GM18861 (cell line): ENCODE measurements at regions not wholly inside any gene's neighbourhood (a gene's known extent, or its start where the extent isn't known, plus 50 kb on each side); places are given as distances from the start of the nearest gene placed in this dataset.

Experiments
- ATAC-seq: cut with Tn5 transposase; IDR thresholded peaks from one replicate; pipeline ENCODE4 v1.9.1; 2021; ENCODE audit not compliant: unreplicated experiment

GRCh38 chr11:106451228-106451922, 373.9 kb downstream of the AASDHPPT start:
- ATAC-seq: no peak

- ATAC-seq: no peak
Observed at GRCh38 chr11:106456647-106457046, 379.2 kb downstream of the AASDHPPT start.

GRCh38 chr11:106457727-106458126, 380.3 kb downstream of the AASDHPPT start:
- no peak for ATAC-seq

- no peak for ATAC-seq
Observed at GRCh38 chr11:106459135-106459534, 381.7 kb downstream of the AASDHPPT start.

GRCh38 chr11:106461148-106461691, 383.8 kb downstream of the AASDHPPT start:
- ATAC-seq: no peak

- no peak for ATAC-seq
Observed at GRCh38 chr11:106461839-106462545, 384.5 kb downstream of the AASDHPPT start.

- ATAC-seq: no peak
Observed at GRCh38 chr11:106463154-106463553, 385.7 kb downstream of the AASDHPPT start.

GRCh38 chr11:106463796-106464201, 386.3 kb downstream of the AASDHPPT start:
- no peak for ATAC-seq

- no peak for ATAC-seq
Observed at GRCh38 chr11:106464728-106465127, 387.3 kb downstream of the AASDHPPT start.

- no peak for ATAC-seq
Observed at GRCh38 chr11:106466521-106467080, 389.1 kb downstream of the AASDHPPT start.

- no peak for ATAC-seq
Observed at GRCh38 chr11:106467501-106467900, 390.0 kb downstream of the AASDHPPT start.

GRCh38 chr11:106468086-106468485, 390.6 kb downstream of the AASDHPPT start:
- no peak for ATAC-seq

GRCh38 chr11:106468531-106468930, 391.1 kb downstream of the AASDHPPT start:
- ATAC-seq: no peak

GRCh38 chr11:106470230-106470629, 392.8 kb downstream of the AASDHPPT start:
- ATAC-seq: no peak

- ATAC-seq: no peak
Observed at GRCh38 chr11:106471276-106471675, 393.8 kb downstream of the AASDHPPT start.

- no peak for ATAC-seq
Observed at GRCh38 chr11:106473089-106473722, 395.7 kb downstream of the AASDHPPT start.

- ATAC-seq: no peak
Observed at GRCh38 chr11:106474274-106474673, 396.8 kb downstream of the AASDHPPT start.

- ATAC-seq: no peak
Observed at GRCh38 chr11:106475181-106475580, 397.7 kb downstream of the AASDHPPT start.

- no peak for ATAC-seq
Observed at GRCh38 chr11:106477776-106478175, 400.3 kb downstream of the AASDHPPT start.

GRCh38 chr11:106479646-106480045, 402.2 kb downstream of the AASDHPPT start:
- no peak for ATAC-seq

GRCh38 chr11:106480581-106481190, 403.2 kb downstream of the AASDHPPT start:
- ATAC-seq: no peak
